Heart left ventricle (tissue), 16 donors: ENCODE measurements at regions not wholly inside any gene's neighbourhood (a gene's known extent, or its start where the extent isn't known, plus 50 kb on each side); places are given as distances from the start of the nearest gene placed in this dataset.

Source experiments
- ATAC-seq, 4 donors: fragments of 200-7000 bp; cut with Tn5 transposase; one replicate each; pipeline ENCODE4 v1.9.1; 2020 to 2022; ENCODE audit warnings: moderate library complexity in 4 of 4, mild to moderate bottlenecking in 3 of 4, moderate number of reproducible peaks in 1 of 4
- DNase-seq, 5 donors: peaks; one replicate each; pipeline ENCODE4 v3.0.0-alpha.2; 2020
- H3K27ac ChIP-seq, 12 donors: fragments of 200-600 bp; sonication (generic) in 4 of 12; one replicate each; pipeline versions ENCODE4 v1.5.0 to v1.8.0; 2016 to 2022; ENCODE audit warnings: mild to moderate bottlenecking in 2 of 12
- H3K27me3 ChIP-seq, 9 donors: fragments of 200-600 bp; sonication (generic) in 2 of 9; one replicate each; pipeline versions ENCODE4 v1.5.1 to v1.8.0; 2016 to 2022; ENCODE audit warnings: mild to moderate bottlenecking in 3 of 9
- H3K36me3 ChIP-seq, 9 donors: fragments of 200-600 bp; sonication (generic) in 2 of 9; one replicate each; pipeline versions ENCODE4 v1.5.0 to v1.8.0; 2018 to 2022; ENCODE audit warnings: mild to moderate bottlenecking in 2 of 9
- H3K4me1 ChIP-seq, 12 donors: fragments of 200-600 bp; sonication (generic) in 4 of 12; one replicate each; pipeline versions ENCODE4 v1.5.0 to v1.8.0; 2016 to 2022; ENCODE audit warnings: mild to moderate bottlenecking in 3 of 12
- H3K4me3 ChIP-seq, 12 donors: fragments of 200-600 bp; sonication (generic) in 4 of 12; one replicate each; pipeline versions ENCODE4 v1.5.0 to v1.8.0; 2017 to 2022; ENCODE audit warnings: mild to moderate bottlenecking in 9 of 12, moderate library complexity in 4 of 12
- H3K9me3 ChIP-seq, 12 donors: fragments of 200-600 bp; sonication (generic) in 4 of 12; one replicate each; pipeline versions ENCODE4 v1.5.0 to v1.8.0; 2016 to 2022; ENCODE audit warnings: mild to moderate bottlenecking in 1 of 12
- CTCF ChIP-seq, 12 donors: fragments of 200-600 bp; sonication (generic) in 4 of 12; IDR thresholded peaks; one replicate each; pipeline versions ENCODE4 v1.5.0 to v1.8.0; 2018 to 2022; ENCODE audit warnings: antibody characterized with exemption in 12 of 12, mild to moderate bottlenecking in 5 of 12
- POLR2A ChIP-seq, 2 donors: fragments of 450-650 bp; IDR thresholded peaks; one replicate each; pipeline ENCODE4 v1.6.1; 2017; ENCODE audit warnings: antibody characterized with exemption in 2 of 2, mild to moderate bottlenecking in 2 of 2, moderate library complexity in 2 of 2
- whole genome bisulfite sequencing, 4 donors: extraction: QIAGEN DNeasy Blood & Tissue Kit in 2 of 4; methylation state at CpG; one replicate each; pipeline versions ENCODE4 v1.1.5 to v1.1.7; 2013 to 2018; 5-methylcytosine and 5-hydroxymethylcytosine counted together
- intact Hi-C, 10 donors: fragments of 100-400 bp; cut with DNase I; formaldehyde crosslinking; loops; one replicate each; pipeline versions ENCODE4 v1.11.1 to v1.14.2; 2022
- donor health status: ischemic (EF 13 %, LVEDD 7.1; RV severe dilation, severe dysfunction).
- donor health status: healthy with polysubstance abuse.
- donor health status: DM: no; HTN: yes; CAD: no.
- donor health status: DM: no; HTN: no; CAD: no.
- donor health status: ischemic (EF 25% LVEDD 6.9; RV normal size, moderate dysfunction).
- donor health status: ischemic (EF 25% LVEDD 5.7; RV mildly dilated, moderate dysfunction).
- donor health status: healthy.
- donor health status: DM: yes; HTN: yes; CAD: no.
- donor health status: ischemic (EF 35%, LVEDD 5.7; RV mildly dilated, moderate dysfunction).
- donor health status: nonischemic (EF 11% LVEDD 7.7; RV severe dilation, severe dysfunction).
- donor health status: DM: yes; HTN: yes; CAD: no.
- donor health status: PGD.
- donor health status: ischemic (EF 29% LVEDD 5.4; RV normal size, mild dysfunction).
- donor health status: nonischemic (EF 23%, LVEDD 6.1; RV moderate dilation, normal function).

DNA sequence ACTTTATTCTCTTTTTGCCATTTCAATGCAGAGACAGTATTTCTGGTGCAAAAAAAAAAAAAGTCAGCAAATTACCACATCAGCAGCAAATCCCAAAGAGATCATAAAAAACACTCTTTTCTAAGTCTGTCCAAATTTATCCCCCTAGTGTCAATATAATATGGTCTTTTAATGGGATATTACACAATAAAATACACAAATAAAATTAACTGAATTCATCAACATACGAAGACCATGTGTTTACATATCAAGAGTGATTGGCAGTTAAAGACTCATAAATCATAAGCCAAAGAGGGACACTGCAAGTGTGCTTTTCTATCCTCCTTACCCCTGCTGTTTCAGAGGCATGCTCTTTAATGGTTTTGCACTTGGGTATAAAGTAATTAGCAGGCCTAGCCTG is 340.2 kb upstream of the DKK2 start:
- H3K27ac ChIP-seq, result no peak overlapping the region
- ATAC-seq (no peak), DNase-seq (no peak)
- H3K4me3 ChIP-seq, result no peak overlapping the region
- H3K27me3 ChIP-seq, result no peaks in the 10 kb centered on the region
- H3K4me1 ChIP-seq, result no peaks in the 10 kb centered on the region
- no peaks in the 10 kb centered on the region for H3K36me3 ChIP-seq
- intact Hi-C loops, result no loop called here
- peaks cover 0 to 11% (median 0%) of the 10 kb centered on the region in 12 donors for H3K9me3 ChIP-seq
- 67 to 82% (median 79%) methylated on average over 1 of the region's 1 CpG for WGBS, 4 donors
- TF ChIP-seq POLR2A (IDR thresholded peaks at IDR 0.05) (no peak), CTCF (IDR thresholded peaks at IDR 0.05) (no peak)

- no peaks in the 10 kb centered on the region for H3K4me1 ChIP-seq
- no peak for TF ChIP-seq POLR2A (IDR thresholded peaks at IDR 0.05)
- TF ChIP-seq CTCF (IDR thresholded peaks at IDR 0.05), result no peak
- H3K27ac ChIP-seq, result no peak overlapping the region
- intact Hi-C loops, result no loop called here
- H3K4me3 ChIP-seq, result no peak overlapping the region
- no peaks in the 10 kb centered on the region for H3K36me3 ChIP-seq
- DNase-seq (no peak), ATAC-seq (no peak)
- peaks cover 0 to 5% (median 0%) of the 10 kb centered on the region in 9 donors for H3K27me3 ChIP-seq
- H3K9me3 ChIP-seq, result no peaks in the 10 kb centered on the region
These were observed 330.8 kb upstream of the DKK2 start for GRCh38 chr4:107366900-107367299.

GRCh38 chr4:107366016-107366735 is 330.1 kb upstream of the DKK2 start:
- 61 to 71% (median 68%) methylated on average over 5 of the region's 5 CpGs for WGBS, 4 donors
- intact Hi-C loops, result no loop called here
- Histone ChIP-seq H3K27me3 (peaks cover 0 to 5% (median 0%) of the 10 kb centered on the region in 9 donors), H3K4me1 (no peaks in the 10 kb centered on the region), H3K36me3 (no peaks in the 10 kb centered on the region), H3K4me3 (no peak overlapping the region), H3K27ac (no peak overlapping the region), H3K9me3 (no peaks in the 10 kb centered on the region)
- DNase-seq (no peak), ATAC-seq (no peak)
- no peak for TF ChIP-seq CTCF (IDR thresholded peaks at IDR 0.05)
- TF ChIP-seq POLR2A (IDR thresholded peaks at IDR 0.05), result no peak

GRCh38 chr4:107363125-107363524 is 327.0 kb upstream of the DKK2 start:
- DNase-seq, result no peak
- no peak for TF ChIP-seq CTCF (IDR thresholded peaks at IDR 0.05)
- TF ChIP-seq POLR2A (IDR thresholded peaks at IDR 0.05), result no peak
- Histone ChIP-seq H3K36me3 (no peaks in the 10 kb centered on the region), H3K4me1 (no peaks in the 10 kb centered on the region), H3K4me3 (no peak overlapping the region), H3K9me3 (no peaks in the 10 kb centered on the region), H3K27me3 (peaks cover 0 to 5% (median 0%) of the 10 kb centered on the region in 9 donors), H3K27ac (no peak overlapping the region)
- WGBS, 4 donors, result 30 to 81% (median 48%) methylated on average over 2 of the region's 2 CpGs
- ATAC-seq, result no peak
- intact Hi-C loops, result no loop called here
